CD8-positive, alpha-beta memory T cell (primary cell): ENCODE measurements at regions not wholly inside any gene's neighbourhood (a gene's known extent, or its start where the extent isn't known, plus 50 kb on each side); places are given as distances from the start of the nearest gene placed in this dataset.
"Not testable (repeated sequence)": the region's sequence is repeated elsewhere in the genome, so short reads cannot be mapped to it uniquely, and the experiment has no call there.

Experiments used
- CTCF ChIA-PET: fragments of 350-600 bp; sonication (Branson Sonifier 250); formaldehyde crosslinking; loops from one replicate; lab custom pipeline; 2021; ENCODE audit warnings: antibody characterized with exemption; lab: Charles Lee
- POLR2A ChIA-PET: fragments of 350-600 bp; sonication (Branson Sonifier 250); formaldehyde crosslinking; loops from one replicate; lab custom pipeline; 2021; ENCODE audit warnings: antibody characterized with exemption; lab: Charles Lee
- DNase-seq, 5 donors: peaks; one replicate each; pipeline versions ENCODE4 v3.0.0 to v3.0.0-alpha.2; 2020 to 2022; ENCODE audit warnings: mixed read lengths in 1 of 5
- H3K27ac ChIP-seq: one replicate; pipeline ENCODE4 v1.7.0; 2013; ENCODE audit warnings: low read depth, mild to moderate bottlenecking, low read length, moderate library complexity
- H3K27me3 ChIP-seq: 2 replicates; pipeline ENCODE4 v1.7.0; 2013; ENCODE audit warnings: low read length, mild to moderate bottlenecking; ENCODE audit not compliant: insufficient read depth, poor library complexity, severe bottlenecking
- H3K36me3 ChIP-seq: 2 replicates; pipeline ENCODE4 v1.7.0; 2013; ENCODE audit warnings: mild to moderate bottlenecking, low read length, moderate library complexity; ENCODE audit not compliant: insufficient read depth
- H3K4me1 ChIP-seq: 2 replicates; pipeline ENCODE4 v1.7.0; 2013; ENCODE audit warnings: mild to moderate bottlenecking, low read length, moderate library complexity; ENCODE audit not compliant: insufficient read depth
- H3K4me3 ChIP-seq: 2 replicates; pipeline ENCODE4 v1.7.0; 2013; ENCODE audit warnings: mild to moderate bottlenecking, low read length
- H3K9me3 ChIP-seq: 2 replicates; pipeline ENCODE4 v1.7.0; 2013; ENCODE audit warnings: mild to moderate bottlenecking, low read length
- H3K27ac Mint-ChIP-seq, 8 donors: one replicate each; pipeline ENCODE4 v1.8.0; 2020 to 2021; ENCODE audit warnings: mixed read lengths in 8 of 8, mild to moderate bottlenecking in 6 of 8, inconsistent platforms in 3 of 8, moderate library complexity in 3 of 8
- H3K27me3 Mint-ChIP-seq, 2 donors: one replicate each; pipeline ENCODE4 v1.8.0; 2020 to 2021; ENCODE audit warnings: mixed read lengths in 2 of 2, mild to moderate bottlenecking in 1 of 2, moderate library complexity in 1 of 2
- H3K36me3 Mint-ChIP-seq, 3 donors: one replicate each; pipeline ENCODE4 v1.8.0; 2020 to 2021; ENCODE audit warnings: mixed read lengths in 3 of 3, inconsistent platforms in 1 of 3, mild to moderate bottlenecking in 1 of 3
- H3K4me1 Mint-ChIP-seq, 3 donors: one replicate each; pipeline ENCODE4 v1.8.0; 2020 to 2021; ENCODE audit warnings: mixed read lengths in 3 of 3, inconsistent platforms in 1 of 3, mild to moderate bottlenecking in 1 of 3
- H3K4me3 Mint-ChIP-seq, 7 donors: one replicate each; pipeline ENCODE4 v1.8.0; 2020 to 2021; ENCODE audit warnings: mixed read lengths in 7 of 7, mild to moderate bottlenecking in 6 of 7, moderate library complexity in 4 of 7, inconsistent platforms in 2 of 7
- H3K9me3 Mint-ChIP-seq, 5 donors: one replicate each; pipeline ENCODE4 v1.8.0; 2020 to 2022; ENCODE audit warnings: mixed read lengths in 5 of 5, mild to moderate bottlenecking in 3 of 5, moderate library complexity in 2 of 5, inconsistent platforms in 1 of 5

- H3K27me3 ChIP-seq, H3K4me1 Mint-ChIP-seq, H3K4me1 ChIP-seq, H3K27ac ChIP-seq, H3K4me3 ChIP-seq, H3K9me3 ChIP-seq, H3K36me3 ChIP-seq, DNase-seq, H3K4me3 Mint-ChIP-seq, H3K27me3 Mint-ChIP-seq, POLR2A ChIA-PET, CTCF ChIA-PET, H3K36me3 Mint-ChIP-seq, H3K27ac Mint-ChIP-seq: not testable (repeated sequence)
- H3K9me3 Mint-ChIP-seq: peaks cover 24 to 42% (median 26%) of the 10 kb centered on the region in 5 donors
Measured at GRCh38 chr16:59518721-59519120, 784.6 kb upstream of the GOT2 start.

GRCh38 chr16:59514651-59515050 is 780.5 kb upstream of the GOT2 start:
- Mint-ChIP-seq H3K4me1 (no peaks in the 10 kb centered on the region), H3K27ac (no peak overlapping the region)
- CTCF ChIA-PET: no interaction called here

DNA sequence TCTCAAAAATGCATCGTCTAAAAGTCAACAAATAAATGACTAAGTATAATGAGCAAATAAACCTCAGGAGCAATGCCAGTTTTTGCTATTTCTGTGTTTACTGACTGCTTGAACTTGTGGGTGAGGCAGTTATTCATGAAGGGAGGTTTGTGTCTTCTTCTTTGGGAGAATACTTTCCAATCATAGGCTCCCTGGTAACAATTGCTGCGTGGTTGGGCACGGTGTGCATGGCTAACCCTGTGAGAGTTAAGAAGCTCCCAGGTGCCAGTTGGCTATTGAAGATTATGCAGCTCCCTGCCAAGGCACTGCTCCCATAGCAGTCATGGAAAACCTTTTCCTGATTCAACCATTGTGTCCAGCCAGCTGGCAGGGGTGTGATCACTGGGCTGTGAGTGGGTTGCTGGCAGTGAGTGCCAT is 775.9 kb upstream of the GOT2 start:
- H3K9me3 Mint-ChIP-seq: peaks cover 4 to 32% (median 16%) of the 10 kb centered on the region in 5 donors
- no peak overlapping the region for H3K4me3 Mint-ChIP-seq
- H3K36me3 ChIP-seq: no peaks in the 10 kb centered on the region
- H3K4me1 ChIP-seq: no peaks in the 10 kb centered on the region
- ChIA-PET CTCF (no interaction called here), POLR2A (no interaction called here)
- no peak for DNase-seq
- H3K36me3 Mint-ChIP-seq: no peaks in the 10 kb centered on the region
- no peaks in the 10 kb centered on the region for H3K9me3 ChIP-seq
- no peak overlapping the region for H3K4me3 ChIP-seq
- H3K27me3 Mint-ChIP-seq: no peaks in the 10 kb centered on the region
- H3K27ac ChIP-seq: no peak overlapping the region
- H3K27ac Mint-ChIP-seq: no peak overlapping the region
- H3K27me3 ChIP-seq: no peaks in the 10 kb centered on the region
- no peaks in the 10 kb centered on the region for H3K4me1 Mint-ChIP-seq

More at GRCh38 chr16:59514651-59515050, 780.5 kb upstream of the GOT2 start:
- peaks cover 18 to 34% (median 20%) of the 10 kb centered on the region in 5 donors for H3K9me3 Mint-ChIP-seq
- DNase-seq: no peak
- POLR2A ChIA-PET: no interaction called here
- H3K27ac ChIP-seq: no peak overlapping the region
- H3K9me3 ChIP-seq: no peaks in the 10 kb centered on the region
- no peak overlapping the region for H3K4me3 ChIP-seq
- no peaks in the 10 kb centered on the region for H3K36me3 ChIP-seq
- H3K36me3 Mint-ChIP-seq: no peaks in the 10 kb centered on the region
- H3K27me3 Mint-ChIP-seq: peaks cover 0 to 3% of the 10 kb centered on the region in 2 donors
- no peak overlapping the region for H3K4me3 Mint-ChIP-seq
- no peaks in the 10 kb centered on the region for H3K4me1 ChIP-seq
- H3K27me3 ChIP-seq: no peaks in the 10 kb centered on the region

- Mint-ChIP-seq H3K36me3 (no peaks in the 10 kb centered on the region), H3K4me3 (no peak overlapping the region), H3K27ac (no peak overlapping the region), H3K4me1 (no peaks in the 10 kb centered on the region), H3K9me3 (peaks cover 7 to 26% (median 14%) of the 10 kb centered on the region in 5 donors), H3K27me3 (no peaks in the 10 kb centered on the region)
- Histone ChIP-seq H3K9me3 (no peaks in the 10 kb centered on the region), H3K4me3 (no peak overlapping the region), H3K27me3 (no peaks in the 10 kb centered on the region), H3K36me3 (no peaks in the 10 kb centered on the region), H3K27ac (no peak overlapping the region), H3K4me1 (no peaks in the 10 kb centered on the region)
- DNase-seq: no peak
- POLR2A ChIA-PET: no interaction called here
- CTCF ChIA-PET: no interaction called here
Measured at GRCh38 chr16:59500601-59501000, 766.5 kb upstream of the GOT2 start.

- no peaks in the 10 kb centered on the region for H3K27me3 ChIP-seq
- no peak overlapping the region for H3K27ac ChIP-seq
- H3K9me3 Mint-ChIP-seq: peaks cover under 1 to 36% (median 10%) of the 10 kb centered on the region in 5 donors
- POLR2A ChIA-PET: no interaction called here
- H3K36me3 Mint-ChIP-seq: no peaks in the 10 kb centered on the region
- no peaks in the 10 kb centered on the region for H3K4me1 ChIP-seq
- H3K27me3 Mint-ChIP-seq: no peaks in the 10 kb centered on the region
- H3K4me3 ChIP-seq: no peak overlapping the region
- no peaks in the 10 kb centered on the region for H3K36me3 ChIP-seq
- CTCF ChIA-PET: no interaction called here
- no peak overlapping the region for H3K27ac Mint-ChIP-seq
- no peaks in the 10 kb centered on the region for H3K4me1 Mint-ChIP-seq
- no peak overlapping the region for H3K4me3 Mint-ChIP-seq
- H3K9me3 ChIP-seq: no peaks in the 10 kb centered on the region
- DNase-seq: no peak
Measured at GRCh38 chr16:59487067-59487466, 753.0 kb upstream of the GOT2 start.

DNA sequence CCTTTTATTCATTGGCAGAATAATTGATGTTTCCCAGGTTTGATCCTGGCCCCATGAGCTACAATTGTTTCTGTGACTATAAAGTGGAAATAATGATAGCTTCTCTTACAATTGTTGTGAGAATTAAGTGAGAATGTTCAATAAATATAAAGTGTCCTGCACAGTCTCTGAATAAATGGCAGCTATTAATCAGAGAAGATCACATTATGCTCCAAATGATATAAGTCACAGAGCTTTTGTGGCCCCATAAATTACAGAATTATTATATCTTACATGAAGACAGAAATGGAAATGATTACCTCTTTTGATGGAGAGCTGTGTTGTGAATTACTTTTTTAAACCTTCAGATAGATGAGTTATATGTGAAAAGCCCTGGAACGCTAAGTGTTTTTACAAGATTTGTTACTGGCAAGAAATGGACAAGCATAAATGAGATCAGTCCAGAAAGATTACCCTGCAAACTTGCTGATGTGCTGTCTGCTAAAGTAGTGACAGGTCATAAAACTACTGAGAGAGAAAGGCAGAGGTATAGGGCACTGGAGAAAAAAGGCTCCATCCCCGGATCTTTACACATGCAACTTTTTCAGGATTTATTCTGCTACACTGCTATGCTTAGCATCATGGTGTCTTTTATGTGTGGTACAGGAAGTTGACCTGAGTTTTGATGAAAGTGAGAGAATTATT is 750.9 kb upstream of the GOT2 start:
- ChIA-PET POLR2A (no interaction called here), CTCF (no interaction called here)
- Histone ChIP-seq H3K4me1 (no peaks in the 10 kb centered on the region), H3K36me3 (no peaks in the 10 kb centered on the region), H3K9me3 (no peaks in the 10 kb centered on the region), H3K4me3 (no peak overlapping the region), H3K27ac (no peak overlapping the region), H3K27me3 (no peaks in the 10 kb centered on the region)
- Mint-ChIP-seq H3K9me3 (peaks cover 1 to 34% (median 9%) of the 10 kb centered on the region in 5 donors), H3K4me3 (no peak overlapping the region), H3K36me3 (no peaks in the 10 kb centered on the region), H3K27ac (no peak overlapping the region), H3K4me1 (no peaks in the 10 kb centered on the region), H3K27me3 (no peaks in the 10 kb centered on the region)
- DNase-seq: no peak

DNA sequence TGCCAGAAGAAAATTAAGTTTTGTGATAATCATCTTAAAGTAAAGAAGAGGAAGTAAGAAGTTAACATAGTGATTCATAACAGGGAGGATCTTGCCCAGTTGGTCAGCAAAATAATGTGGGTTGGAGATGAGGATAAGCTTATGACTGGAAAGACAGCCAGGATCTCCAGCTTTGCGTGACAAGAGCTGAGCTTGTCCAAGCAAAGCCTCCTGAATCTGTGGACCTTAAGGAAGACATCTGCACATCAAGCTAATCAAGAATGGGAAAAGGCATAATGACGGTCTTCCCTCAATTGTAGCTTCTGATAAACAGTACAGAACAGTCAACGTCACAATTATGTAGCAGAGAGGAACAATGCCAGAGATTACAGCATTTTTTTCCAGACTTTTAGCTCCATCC is 744.7 kb upstream of the GOT2 start:
- no peak overlapping the region for H3K4me3 Mint-ChIP-seq
- H3K4me1 Mint-ChIP-seq: no peaks in the 10 kb centered on the region
- no peak for DNase-seq
- H3K27ac ChIP-seq: no peak overlapping the region
- peaks cover 0 to 2% of the 10 kb centered on the region in 2 donors for H3K27me3 Mint-ChIP-seq
- H3K4me3 ChIP-seq: no peak overlapping the region
- CTCF ChIA-PET: no interaction called here
- H3K9me3 ChIP-seq: no peaks in the 10 kb centered on the region
- POLR2A ChIA-PET: no interaction called here
- H3K36me3 Mint-ChIP-seq: no peaks in the 10 kb centered on the region
- H3K27ac Mint-ChIP-seq: no peak overlapping the region
- no peaks in the 10 kb centered on the region for H3K36me3 ChIP-seq
- H3K4me1 ChIP-seq: no peaks in the 10 kb centered on the region
- no peaks in the 10 kb centered on the region for H3K27me3 ChIP-seq
- peaks cover 6 to 29% (median 17%) of the 10 kb centered on the region in 5 donors for H3K9me3 Mint-ChIP-seq

- H3K27ac ChIP-seq: no peak overlapping the region
- Mint-ChIP-seq H3K4me3 (no peak overlapping the region), H3K4me1 (no peaks in the 10 kb centered on the region), H3K27ac (no peak overlapping the region), H3K9me3 (peaks cover 11 to 40% (median 29%) of the 10 kb centered on the region in 5 donors), H3K27me3 (peaks cover 0 to 2% of the 10 kb centered on the region in 2 donors), H3K36me3 (no peaks in the 10 kb centered on the region)
- no peaks in the 10 kb centered on the region for H3K27me3 ChIP-seq
- ChIA-PET POLR2A (no interaction called here), CTCF (no interaction called here)
- H3K4me3 ChIP-seq: no peak overlapping the region
- H3K4me1 ChIP-seq: no peaks in the 10 kb centered on the region
- DNase-seq: no peak
- no peaks in the 10 kb centered on the region for H3K9me3 ChIP-seq
- H3K36me3 ChIP-seq: no peaks in the 10 kb centered on the region
Measured at GRCh38 chr16:59470556-59470955, 736.4 kb upstream of the GOT2 start.
